ENCODE measurements at regions not wholly inside any gene's neighbourhood (a gene's known extent, or its start where the extent isn't known, plus 50 kb on each side); places are given as distances from the start of the nearest gene placed in this dataset.

- no peak for TF ChIP-seq CTCF (IDR thresholded peaks at IDR 0.05)
- no peak for TF ChIP-seq EP300 (IDR thresholded peaks at IDR 0.05)
Measured at GRCh38 chr4:144557404-144557803, 88.6 kb upstream of the HHIP start.

Measured in upper lobe of left lung (tissue), 4 donors.